GM12892 (cell line): ENCODE measurements at regions not wholly inside any gene's neighbourhood (a gene's known extent, or its start where the extent isn't known, plus 50 kb on each side); places are given as distances from the start of the nearest gene placed in this dataset.
"Not testable (repeated sequence)": the region's sequence is repeated elsewhere in the genome, so short reads cannot be mapped to it uniquely, and the experiment has no call there.

Experiments used
- DNase-seq: peaks from one replicate; pipeline ENCODE4 v3.0.0; 2011; ENCODE audit not compliant: insufficient read length
- FAIRE-seq: peaks from 2 replicates; lab custom pipeline; 2011; peaks lifted over from hg19 to GRCh38; lab: Jason Lieb, UNC
- POLR2A ChIP-seq: IDR thresholded peaks from 2 replicates; pipeline ENCODE4 v1.6.1; 2011; ENCODE audit warnings: low read depth, low read length, control low read depth
- POLR2AphosphoS5 ChIP-seq: IDR thresholded peaks from 2 replicates; pipeline ENCODE4 v1.6.1; 2011; ENCODE audit warnings: low read depth, low read length, control low read depth
- TAF1 ChIP-seq: IDR thresholded peaks from 2 replicates; pipeline ENCODE4 v1.6.1; 2011; ENCODE audit warnings: low read depth, mild to moderate bottlenecking, control low read depth, low read length, borderline replicate concordance

DNA sequence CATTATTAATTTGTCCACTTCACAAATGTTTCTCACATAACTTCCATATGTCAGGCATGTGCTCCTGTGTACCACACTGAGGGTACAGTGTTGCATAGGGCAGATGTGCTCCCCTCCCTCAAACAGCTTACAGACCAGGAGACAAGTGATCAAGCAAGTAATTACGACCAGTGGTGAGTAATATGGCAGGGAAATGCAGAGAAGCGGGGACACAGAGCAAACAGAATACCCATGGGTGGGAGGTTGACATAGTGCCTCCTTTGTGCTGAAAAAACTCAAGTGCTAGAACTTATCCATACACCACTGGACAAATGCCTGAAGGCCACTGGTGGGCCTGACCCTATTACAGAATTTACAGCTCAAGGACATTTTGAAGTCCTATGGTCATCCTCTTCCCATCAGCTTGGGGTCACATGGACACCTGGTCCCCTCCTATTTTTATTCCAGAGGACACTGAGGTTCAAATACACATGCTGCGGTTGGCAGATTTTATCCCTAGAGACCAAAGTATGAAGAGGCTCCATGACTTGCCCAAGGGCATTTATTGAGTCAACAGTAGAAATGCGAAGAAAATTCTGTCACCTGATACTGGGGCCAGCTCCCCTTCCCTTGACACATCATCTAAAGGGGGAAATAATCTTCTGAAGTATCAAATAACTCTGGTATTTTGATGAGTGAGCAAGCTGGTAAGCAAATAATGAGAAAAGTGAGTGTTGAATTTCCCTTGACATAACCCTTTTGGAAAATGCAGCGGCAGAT, 116.6 kb downstream of the QRSL1 start:
- FAIRE-seq (no peak), DNase-seq (no peak)
- TF ChIP-seq POLR2AphosphoS5, result no peak
- no peak for TF ChIP-seq POLR2A
- no peak for TF ChIP-seq TAF1

- no peak for DNase-seq
- no peak for TF ChIP-seq POLR2A
- TF ChIP-seq POLR2AphosphoS5, result no peak
- no peak for TF ChIP-seq TAF1
- no peak for FAIRE-seq
Observed at GRCh38 chr6:106745197-106745770, 115.9 kb downstream of the QRSL1 start.

- no peak for DNase-seq
- FAIRE-seq, result no peak
- TF ChIP-seq POLR2AphosphoS5, result no peak
- TF ChIP-seq POLR2A, result no peak
- TF ChIP-seq TAF1, result no peak
Observed at GRCh38 chr6:106744781-106745180, 115.4 kb downstream of the QRSL1 start.

DNA sequence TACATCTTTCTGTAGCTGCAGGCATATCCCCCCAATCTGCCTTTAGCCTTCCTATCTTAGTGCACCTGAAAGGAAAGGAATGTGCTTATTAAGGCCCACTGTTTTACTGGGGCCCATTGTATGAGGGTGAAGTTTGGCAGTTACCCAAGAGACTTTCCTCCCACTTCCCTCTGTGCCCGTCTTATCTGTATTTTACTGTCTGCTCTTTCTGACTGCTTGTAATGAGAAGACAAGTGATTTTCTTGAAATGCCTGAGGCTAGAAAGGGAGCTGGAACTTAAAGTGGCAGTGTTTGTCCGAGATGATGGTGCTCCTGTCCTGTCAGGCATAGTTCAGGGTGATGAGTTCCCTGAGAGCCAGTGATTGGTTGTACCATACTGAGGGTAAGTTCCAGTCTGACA, 114.7 kb downstream of the QRSL1 start:
- not testable (repeated sequence) for FAIRE-seq, DNase-seq

DNA sequence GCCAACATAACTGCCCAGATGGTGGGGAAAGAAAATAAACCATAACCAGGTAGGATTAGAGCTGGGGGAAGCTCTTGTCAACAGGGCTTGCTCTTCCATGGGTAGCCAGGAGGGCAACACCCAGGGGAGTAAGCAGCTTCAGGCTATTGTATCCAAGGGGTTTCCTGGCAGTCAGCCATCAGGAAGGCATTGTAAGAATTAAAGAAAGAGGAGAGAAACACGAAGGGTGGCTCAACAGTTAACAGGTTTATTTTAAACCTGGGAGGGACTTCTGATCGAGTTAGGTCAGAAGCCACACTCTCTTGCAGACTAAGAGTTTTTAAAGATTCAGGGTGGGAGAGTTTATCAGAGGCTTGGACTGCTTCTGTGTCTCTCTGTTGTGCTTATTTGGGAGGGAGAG, 114.2 kb downstream of the QRSL1 start:
- FAIRE-seq (no peak), DNase-seq (no peak)
- no peak for TF ChIP-seq POLR2AphosphoS5
- TF ChIP-seq POLR2A, result no peak
- TF ChIP-seq TAF1, result no peak

- TF ChIP-seq TAF1, result no peak
- no peak for TF ChIP-seq POLR2AphosphoS5
- TF ChIP-seq POLR2A, result no peak
- FAIRE-seq (no peak), DNase-seq (no peak)
Observed at GRCh38 chr6:106740287-106740686, 110.9 kb downstream of the QRSL1 start.

GRCh38 chr6:106739387-106739786, 110.0 kb downstream of the QRSL1 start:
- DNase-seq, result no peak
- TF ChIP-seq POLR2AphosphoS5, result no peak
- FAIRE-seq, result no peak

DNA sequence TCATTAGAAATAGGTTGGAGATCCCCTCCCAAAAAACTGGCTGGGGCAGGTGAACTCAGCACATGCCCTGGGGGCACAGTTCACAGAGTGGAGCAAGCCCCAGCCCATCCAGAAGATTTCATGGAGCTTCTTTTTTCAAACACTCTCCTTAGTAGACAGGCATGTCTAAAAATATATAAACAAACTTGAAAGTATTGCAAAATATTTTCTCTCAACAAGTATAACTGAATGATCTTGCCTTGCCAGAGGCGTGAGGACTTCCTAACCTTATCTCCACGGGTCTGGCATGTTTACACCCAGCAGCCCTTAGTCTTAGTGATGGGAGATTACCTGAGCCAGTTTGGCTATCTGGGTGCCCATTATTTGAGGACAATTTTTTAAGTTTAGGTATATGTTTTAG, 107.1 kb downstream of the QRSL1 start:
- FAIRE-seq (no peak), DNase-seq (no peak)
- TF ChIP-seq POLR2AphosphoS5, result no peak
- TF ChIP-seq TAF1, result no peak
- TF ChIP-seq POLR2A, result no peak

DNA sequence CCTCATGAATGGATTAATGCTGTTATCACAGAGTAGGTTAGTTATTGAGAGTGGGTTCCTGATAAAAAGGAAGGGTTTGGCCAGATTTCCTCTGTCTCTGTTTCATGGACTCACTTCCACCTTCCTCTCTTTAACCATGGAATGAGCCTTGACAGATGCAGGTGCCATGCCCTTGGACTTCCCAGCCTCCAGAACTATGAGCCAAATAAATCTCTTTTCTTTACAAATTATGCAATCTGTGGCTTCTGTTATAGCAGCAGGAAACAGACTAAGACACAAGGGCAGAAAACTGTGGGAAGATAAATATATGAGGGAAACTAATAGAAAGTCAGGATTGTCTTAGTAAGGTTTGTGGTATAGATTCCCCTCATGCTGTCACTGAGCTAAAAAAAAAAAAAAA, 106.5 kb downstream of the QRSL1 start:
- no peak for DNase-seq
- no peak for TF ChIP-seq POLR2AphosphoS5
- TF ChIP-seq POLR2A, result no peak
- TF ChIP-seq TAF1, result no peak
- FAIRE-seq, result no peak

DNA sequence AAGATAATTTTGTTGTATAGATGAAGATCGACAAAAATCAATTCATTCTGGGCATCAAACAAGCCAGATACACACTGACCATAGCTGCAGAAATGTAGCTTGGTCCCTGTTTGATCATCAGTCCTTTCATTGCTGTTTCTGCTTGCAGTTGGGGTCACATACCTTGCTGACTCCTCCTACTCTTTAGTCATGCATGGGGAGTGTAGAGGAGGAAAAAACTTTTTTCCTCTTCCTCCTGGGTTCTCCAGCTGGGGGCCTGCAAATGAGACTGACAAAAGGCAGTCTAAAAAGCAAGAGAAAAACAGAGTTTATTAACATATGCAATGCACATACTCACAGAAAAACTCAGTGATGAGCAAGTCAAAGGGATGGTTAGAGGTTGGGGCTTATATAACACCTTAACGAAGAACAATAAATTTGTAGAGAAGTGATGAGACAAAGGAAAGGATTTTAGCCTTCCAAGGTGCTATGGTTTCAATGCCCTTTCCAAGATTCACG, 105.8 kb downstream of the QRSL1 start:
- FAIRE-seq, result no peak
- no peak for DNase-seq
- no peak for TF ChIP-seq TAF1

- DNase-seq (no peak), FAIRE-seq (no peak)
- TF ChIP-seq POLR2A, result no peak
- no peak for TF ChIP-seq TAF1
- TF ChIP-seq POLR2AphosphoS5, result no peak
Observed at GRCh38 chr6:106733386-106733785, 104.0 kb downstream of the QRSL1 start.

DNA sequence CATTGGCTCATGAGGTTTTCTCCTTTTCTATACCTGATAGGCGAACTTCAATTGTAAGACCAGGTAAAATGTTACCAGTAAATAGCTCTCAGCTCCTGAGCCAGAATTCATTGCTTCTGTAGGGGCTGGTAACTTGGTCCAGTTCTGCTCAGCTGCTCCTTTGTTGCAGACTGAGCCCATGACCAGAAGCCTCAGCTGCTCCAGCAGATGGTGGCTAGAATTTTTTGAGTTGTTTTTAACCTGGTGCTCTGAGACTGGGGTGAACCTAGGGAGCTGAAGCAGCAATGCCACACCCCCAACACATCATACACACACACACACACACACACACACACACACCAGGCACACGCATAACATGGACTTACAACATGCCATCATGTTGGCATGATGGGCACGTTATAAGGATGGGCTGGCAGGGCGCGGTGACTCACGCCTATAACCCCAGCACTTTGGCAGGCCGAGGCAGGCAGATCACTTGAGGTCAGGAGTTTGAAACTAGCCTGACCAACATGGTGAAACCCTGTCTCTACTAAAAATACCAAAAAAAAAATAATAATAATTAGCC, 103.1 kb downstream of the QRSL1 start:
- no peak for TF ChIP-seq POLR2AphosphoS5
- no peak for TF ChIP-seq POLR2A
- TF ChIP-seq TAF1, result no peak
- FAIRE-seq (no peak), DNase-seq (no peak)
